ENCODE measurements at regions not wholly inside any gene's neighbourhood (a gene's known extent, or its start where the extent isn't known, plus 50 kb on each side); places are given as distances from the start of the nearest gene placed in this dataset.

- H3K4me3 Mint-ChIP-seq (ENCODE audit: unreplicated experiment): peak overlapping the region; percentile 6
- H3K27ac Mint-ChIP-seq (ENCODE audit: low read depth, unreplicated experiment): peak overlapping the region; percentile 89
- H3K27me3 Mint-ChIP-seq (ENCODE audit: insufficient read depth, unreplicated experiment): no peaks in the 10 kb centered on the region
- peaks cover 71% of the 10 kb centered on the region for H3K36me3 Mint-ChIP-seq (ENCODE audit: insufficient read depth, unreplicated experiment)
- H3K9me3 Mint-ChIP-seq (ENCODE audit: unreplicated experiment): no peaks in the 10 kb centered on the region
- no peak for DNase-seq (ENCODE audit: unreplicated experiment)
- no TSS peak for BruUV-seq (replicated peaks)
- ChIA-PET POLR2A (interaction anchor here (0.5 to 1.9 kb wide), 8 partner anchors 9 to 76 kb away, joined by 3 to 9 read pairs (median 4); no protein-coding TSS in a partner anchor), CTCF (interaction anchor here (0.6 to 1.5 kb wide), 5 partner anchors 20 to 72 kb away, joined by 3 to 7 read pairs (median 3); no protein-coding TSS in a partner anchor)
- intact Hi-C loops (cut with micrococcal nuclease): no loop called here
- peaks cover 66% of the 10 kb centered on the region for H3K4me1 Mint-ChIP-seq (ENCODE audit: insufficient read depth, unreplicated experiment)
- TF ChIP-seq CTCF (IDR thresholded peaks at IDR 0.05; ENCODE audit: unreplicated experiment): no peak
Observed at GRCh38 chr7:130918129-130919052, 184.4 kb upstream of the KLF14 start.

GRCh38 chr7:130919316-130920103 lies 185.5 kb upstream of the KLF14 start:
- CTCF ChIA-PET: interaction anchor here (1.5 kb wide), 1 partner anchor 40 kb away, joined by 7 read pairs; no protein-coding TSS in a partner anchor
- Mint-ChIP-seq H3K36me3 (ENCODE audit: insufficient read depth, unreplicated experiment) (peaks cover 61% of the 10 kb centered on the region), H3K4me3 (ENCODE audit: unreplicated experiment) (no peak overlapping the region), H3K27me3 (ENCODE audit: insufficient read depth, unreplicated experiment) (no peaks in the 10 kb centered on the region), H3K27ac (ENCODE audit: low read depth, unreplicated experiment) (peak overlapping the region; percentile 89), H3K4me1 (ENCODE audit: insufficient read depth, unreplicated experiment) (peaks cover 63% of the 10 kb centered on the region), H3K9me3 (ENCODE audit: unreplicated experiment) (no peaks in the 10 kb centered on the region)
- no peak for DNase-seq (ENCODE audit: unreplicated experiment)
- intact Hi-C loops (cut with micrococcal nuclease): no loop called here
- BruUV-seq (replicated peaks): no TSS peak
- POLR2A ChIA-PET: interaction anchor here (1.3 to 1.9 kb wide), 2 partner anchors 12 to 75 kb away, joined by 3 to 5 read pairs; no protein-coding TSS in a partner anchor
- TF ChIP-seq CTCF (IDR thresholded peaks at IDR 0.05; ENCODE audit: unreplicated experiment): no peak

- Mint-ChIP-seq H3K36me3 (ENCODE audit: insufficient read depth, unreplicated experiment) (peaks cover 62% of the 10 kb centered on the region), H3K27ac (ENCODE audit: low read depth, unreplicated experiment) (peak overlapping the region; percentile 42), H3K4me1 (ENCODE audit: insufficient read depth, unreplicated experiment) (peaks cover 62% of the 10 kb centered on the region), H3K27me3 (ENCODE audit: insufficient read depth, unreplicated experiment) (no peaks in the 10 kb centered on the region), H3K9me3 (ENCODE audit: unreplicated experiment) (no peaks in the 10 kb centered on the region), H3K4me3 (ENCODE audit: unreplicated experiment) (no peak overlapping the region)
- no peak for DNase-seq (ENCODE audit: unreplicated experiment)
- intact Hi-C loops (cut with micrococcal nuclease): no loop called here
- no peak for TF ChIP-seq CTCF (IDR thresholded peaks at IDR 0.05; ENCODE audit: unreplicated experiment)
- BruUV-seq (replicated peaks): no TSS peak
- ChIA-PET CTCF (interaction anchor here (0.9 to 1.2 kb wide), 2 partner anchors 10 to 18 kb away, joined by 3 read pairs; no protein-coding TSS in a partner anchor), POLR2A (interaction anchor here (4.4 kb wide), 1 partner anchor 16 kb away, joined by 39 read pairs; no protein-coding TSS in a partner anchor)
Observed at GRCh38 chr7:130920122-130920521, 186.1 kb upstream of the KLF14 start.
